ENCODE measurements at regions not wholly inside any gene's neighbourhood (a gene's known extent, or its start where the extent isn't known, plus 50 kb on each side); places are given as distances from the start of the nearest gene placed in this dataset.

DNA sequence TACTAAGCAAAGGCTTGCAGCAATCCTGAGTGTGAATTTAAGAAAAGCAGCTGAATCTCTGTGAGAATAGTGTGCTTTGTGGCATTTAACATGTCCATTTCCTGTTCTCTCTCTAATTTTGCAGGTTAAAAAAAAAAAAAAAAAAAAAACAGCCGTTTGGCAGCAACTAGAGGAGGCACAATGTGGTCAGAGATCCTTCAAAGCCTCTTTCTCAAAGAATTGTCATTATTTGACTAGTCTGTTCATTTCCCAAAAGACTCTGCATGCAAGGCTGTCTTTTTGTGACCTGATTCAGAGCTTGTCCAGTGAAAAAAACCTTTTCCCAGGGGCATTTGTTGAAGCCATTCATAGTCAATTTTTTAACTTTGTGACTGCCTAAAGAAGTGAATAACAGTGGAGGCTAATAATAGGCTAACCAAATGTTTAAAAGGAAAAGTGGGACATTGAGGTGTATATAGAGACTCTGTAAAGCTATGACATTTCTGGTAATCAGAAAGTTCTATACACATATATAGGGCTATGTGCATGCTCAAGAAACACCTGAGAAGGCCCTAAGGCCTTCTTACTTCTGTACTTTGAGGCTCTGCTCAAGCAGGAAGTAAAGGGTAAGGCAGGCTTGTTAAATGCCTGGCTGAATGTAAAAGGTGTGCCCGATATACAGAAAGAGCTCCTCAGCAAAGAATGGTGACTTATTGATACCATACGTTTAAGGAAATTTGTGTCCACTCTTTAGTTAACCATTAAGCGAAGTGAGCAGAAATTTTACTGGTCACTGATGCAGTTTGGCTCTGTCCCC, 289.6 kb upstream of the RAB6C start:
- DNase-seq (ENCODE audit: low read depth), result no peak

DNA sequence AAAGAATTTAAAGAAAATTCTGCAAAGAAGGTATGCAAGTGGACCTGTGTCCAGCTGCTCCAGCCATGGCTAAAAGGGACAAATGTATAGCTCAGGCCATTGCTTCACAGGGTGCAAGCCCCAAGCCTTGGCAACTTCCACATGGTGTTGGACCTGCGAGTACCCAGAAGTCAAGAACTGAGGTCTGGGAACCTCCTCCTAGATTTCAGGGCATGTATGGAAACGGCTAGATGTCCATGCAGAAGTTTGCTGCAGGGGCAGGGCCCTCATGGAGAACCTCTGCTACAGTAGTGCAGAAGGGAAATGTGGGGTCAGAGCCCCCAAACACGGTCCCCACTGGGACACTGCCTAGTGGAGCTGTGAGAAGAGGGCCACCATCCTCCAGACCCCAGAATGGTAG, 284.0 kb upstream of the RAB6C start:
- no peak for DNase-seq (ENCODE audit: low read depth)

DNA sequence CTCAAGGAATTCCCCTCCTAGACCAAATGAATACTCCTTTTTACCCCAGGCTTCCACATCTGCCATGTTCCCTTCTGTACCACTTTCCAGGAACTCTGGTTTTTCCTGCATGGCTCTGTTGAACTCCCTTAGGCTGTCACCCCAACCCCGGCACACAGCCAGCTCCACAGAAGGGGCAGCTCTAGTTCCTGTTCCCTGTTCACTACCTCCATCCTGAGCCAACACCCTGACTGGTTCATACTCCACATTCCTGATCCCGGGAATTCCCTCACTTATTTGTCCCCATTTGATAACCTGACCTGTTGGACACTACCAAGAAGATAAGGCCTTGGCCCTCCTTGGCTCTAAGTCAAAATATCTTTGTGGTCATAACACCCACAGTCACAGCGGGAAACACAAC, 280.9 kb upstream of the RAB6C start:
- no peak for DNase-seq (ENCODE audit: low read depth)

DNA sequence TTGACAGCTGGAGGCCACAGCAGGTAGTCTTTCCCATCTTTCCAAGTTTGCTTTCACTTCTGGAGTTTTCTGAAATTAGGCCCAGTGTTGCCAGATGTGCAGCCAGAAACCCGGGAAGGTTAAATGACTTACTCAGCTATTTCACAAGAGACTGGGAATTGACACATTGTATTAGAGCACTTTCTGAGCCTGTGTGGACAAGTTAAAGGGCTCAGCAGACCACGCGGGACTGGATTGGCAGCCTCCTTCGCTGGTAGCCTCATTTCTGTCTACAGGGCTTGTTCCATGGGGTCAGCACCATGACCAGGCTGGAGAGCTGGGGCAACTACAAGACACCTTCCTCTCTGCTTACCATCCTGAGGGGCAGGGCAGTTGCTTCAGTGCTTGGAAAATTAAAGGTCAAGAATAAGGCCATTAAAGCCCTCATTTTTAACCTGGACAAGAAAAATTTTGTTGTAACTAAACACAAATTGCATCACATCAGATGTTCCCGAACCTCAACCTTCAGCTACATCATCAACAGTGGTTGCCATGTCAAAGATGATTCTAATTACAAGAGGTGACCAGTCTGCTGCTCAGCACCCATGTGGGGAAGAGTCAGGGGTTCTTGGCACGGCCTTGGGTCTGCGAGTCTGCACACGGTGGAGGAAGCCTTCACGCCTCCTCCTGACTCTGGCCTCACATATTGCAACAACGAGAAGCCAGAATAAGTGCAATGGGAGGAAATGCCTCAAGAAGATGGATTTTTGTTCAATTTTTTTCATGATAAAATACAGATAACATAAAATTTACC, 279.5 kb upstream of the RAB6C start:
- no peak for DNase-seq (ENCODE audit: low read depth)

DNA sequence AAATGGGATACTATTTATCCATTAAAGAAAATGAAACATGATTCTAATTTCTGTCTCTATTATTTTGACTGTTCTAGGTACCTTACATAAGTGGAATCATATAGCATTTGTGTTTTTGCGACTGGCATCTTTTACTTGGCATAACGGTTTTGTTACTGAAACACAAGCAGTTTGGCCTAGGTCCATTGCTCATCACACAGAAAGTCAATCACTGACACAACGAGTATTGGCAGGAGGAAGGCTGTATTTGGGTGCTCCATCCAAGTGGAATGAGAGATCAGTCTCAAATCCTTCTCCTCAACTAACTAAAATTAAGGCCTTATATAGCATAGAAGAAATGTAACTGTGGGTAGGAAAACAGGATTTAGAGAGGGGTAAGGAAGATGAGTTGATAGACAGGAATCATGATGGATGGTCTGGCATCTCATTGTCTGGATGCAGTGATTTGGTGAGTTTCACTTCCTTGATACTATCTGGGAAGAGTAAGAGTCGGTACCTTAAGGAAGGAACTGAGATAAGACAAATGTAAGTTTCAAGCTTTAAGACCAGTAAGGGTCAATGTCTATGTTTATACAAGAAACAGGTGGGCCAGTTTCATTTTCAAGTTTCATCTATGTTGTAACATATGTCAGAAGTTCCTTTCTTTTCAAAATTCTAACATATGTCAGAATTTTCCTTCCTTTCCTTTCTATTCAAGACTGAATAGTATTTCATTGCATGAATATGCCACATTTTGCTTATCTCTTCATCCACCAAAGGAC, 276.9 kb upstream of the RAB6C start:
- DNase-seq (ENCODE audit: low read depth), result no peak

DNA sequence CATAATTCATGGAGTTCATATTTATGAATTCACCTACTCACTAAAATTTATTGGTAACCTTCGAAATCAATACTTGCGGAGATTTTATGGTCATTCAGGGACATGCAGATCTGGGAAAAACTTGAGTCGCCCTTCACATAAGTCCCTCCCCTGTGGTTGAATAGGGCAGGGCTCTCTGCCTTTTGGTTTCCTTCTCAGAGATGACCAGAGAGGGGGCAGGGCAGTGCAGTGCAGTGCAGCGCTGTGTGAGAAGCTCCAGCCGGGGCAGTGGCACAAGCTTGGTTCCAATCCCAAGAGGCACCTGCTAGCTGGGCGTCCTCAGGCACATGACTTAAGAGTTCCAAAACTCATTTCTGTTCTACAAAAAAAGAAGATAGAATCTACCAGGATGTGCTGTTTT, 274.4 kb upstream of the RAB6C start:
- DNase-seq (ENCODE audit: low read depth), result no peak

DNA sequence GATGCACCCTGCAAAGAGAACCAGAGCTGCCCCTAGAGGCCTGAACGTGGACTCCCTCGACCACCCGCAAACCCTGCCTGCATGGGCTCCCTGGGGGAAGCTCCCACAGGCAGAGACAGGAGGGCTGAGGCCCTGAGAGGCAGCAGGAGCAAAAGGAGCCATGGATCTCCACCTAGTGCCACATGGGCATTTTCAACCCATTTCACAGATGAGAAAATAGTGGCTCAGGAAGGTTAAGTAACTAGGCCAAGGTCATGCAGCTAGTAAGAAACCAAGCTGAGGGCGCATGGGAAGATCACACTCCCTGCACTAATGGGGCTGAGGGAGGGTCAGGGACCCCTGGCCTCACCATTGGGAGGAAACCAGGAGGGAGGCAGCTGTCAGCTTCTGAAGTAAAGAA, 271.7 kb upstream of the RAB6C start:
- no peak for DNase-seq (ENCODE audit: low read depth)

DNA sequence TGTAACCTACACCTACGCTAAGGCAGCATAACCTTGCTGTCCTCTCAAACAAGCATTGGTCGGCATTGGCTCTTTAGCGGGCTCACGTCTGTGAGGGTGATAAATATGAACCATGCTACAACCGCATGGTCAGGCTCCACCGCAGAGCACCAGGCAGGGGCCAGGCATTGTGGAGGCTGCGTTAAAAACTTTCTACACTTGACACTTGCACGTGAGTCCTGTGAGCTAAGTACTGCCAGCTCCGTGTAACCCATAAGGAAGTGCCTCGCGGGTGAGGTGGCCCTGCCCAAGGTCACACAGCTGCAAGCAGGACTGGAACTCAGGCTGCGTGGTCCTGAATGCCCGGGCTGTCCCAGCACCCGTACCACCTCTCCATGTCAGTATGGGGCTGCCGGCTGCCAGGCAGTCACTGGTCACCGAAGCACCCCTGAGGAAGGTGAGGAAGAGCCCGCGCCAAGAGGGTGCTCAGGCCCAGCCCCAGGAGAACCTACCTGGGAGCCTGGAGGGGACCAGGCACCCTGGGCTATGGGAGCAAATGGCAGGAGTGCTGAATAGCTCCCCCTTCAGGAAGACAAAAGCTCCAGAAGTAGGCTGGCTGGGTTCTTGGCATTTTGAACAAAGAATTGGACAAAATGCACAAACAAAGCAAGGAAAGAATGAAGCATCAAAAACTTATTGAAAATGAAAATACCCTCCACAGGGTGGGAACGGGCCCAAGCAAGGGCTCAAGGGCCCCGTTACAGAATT, 271.1 kb upstream of the RAB6C start:
- DNase-seq (ENCODE audit: low read depth), result no peak

DNA sequence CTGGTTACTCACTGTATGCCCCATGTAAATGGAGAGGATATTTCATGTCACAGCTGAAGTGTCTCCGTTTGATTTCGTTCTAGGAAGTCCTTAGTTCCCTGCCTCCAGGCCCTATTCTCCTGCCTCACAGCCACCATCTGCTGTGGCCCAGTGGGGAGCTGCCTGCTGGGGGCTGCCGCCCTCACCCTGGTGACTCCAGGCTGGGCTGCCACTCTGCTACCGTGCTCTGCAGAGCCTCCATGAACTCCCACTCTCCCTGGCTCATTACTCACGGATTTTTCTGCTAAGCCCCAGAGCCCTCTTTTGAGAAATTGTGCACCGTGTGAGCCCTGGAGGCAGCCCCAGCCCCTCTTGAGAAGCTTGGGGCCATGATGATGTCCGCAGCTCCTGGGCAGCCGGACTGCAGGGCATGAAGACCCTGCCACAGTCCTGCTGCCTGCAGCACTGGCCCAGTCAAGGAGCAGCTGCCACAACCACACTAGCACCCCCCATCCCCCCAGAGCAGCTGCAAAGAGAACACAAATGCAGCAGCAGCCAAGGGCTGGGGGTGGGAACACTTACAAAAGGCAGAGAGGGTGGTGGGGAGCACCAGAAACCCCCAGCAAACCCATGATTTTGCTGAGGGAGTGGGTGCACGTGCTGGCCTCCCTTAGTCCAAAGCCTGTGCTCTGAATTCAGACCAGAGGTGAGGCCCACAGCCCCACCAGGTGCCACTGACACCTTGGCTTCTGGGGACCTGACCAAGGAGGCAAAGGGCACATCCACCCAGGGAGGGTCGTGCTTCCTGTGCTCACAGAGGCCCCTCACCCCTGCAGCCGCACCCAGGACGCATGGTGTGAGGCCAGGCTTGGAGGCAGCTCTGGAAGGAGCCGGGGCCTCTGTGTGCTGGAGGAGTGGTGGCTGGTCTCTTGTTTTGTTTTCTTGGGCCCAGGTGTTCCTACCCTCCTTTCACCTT, 270.2 kb upstream of the RAB6C start:
- DNase-seq (ENCODE audit: low read depth), result no peak

DNA sequence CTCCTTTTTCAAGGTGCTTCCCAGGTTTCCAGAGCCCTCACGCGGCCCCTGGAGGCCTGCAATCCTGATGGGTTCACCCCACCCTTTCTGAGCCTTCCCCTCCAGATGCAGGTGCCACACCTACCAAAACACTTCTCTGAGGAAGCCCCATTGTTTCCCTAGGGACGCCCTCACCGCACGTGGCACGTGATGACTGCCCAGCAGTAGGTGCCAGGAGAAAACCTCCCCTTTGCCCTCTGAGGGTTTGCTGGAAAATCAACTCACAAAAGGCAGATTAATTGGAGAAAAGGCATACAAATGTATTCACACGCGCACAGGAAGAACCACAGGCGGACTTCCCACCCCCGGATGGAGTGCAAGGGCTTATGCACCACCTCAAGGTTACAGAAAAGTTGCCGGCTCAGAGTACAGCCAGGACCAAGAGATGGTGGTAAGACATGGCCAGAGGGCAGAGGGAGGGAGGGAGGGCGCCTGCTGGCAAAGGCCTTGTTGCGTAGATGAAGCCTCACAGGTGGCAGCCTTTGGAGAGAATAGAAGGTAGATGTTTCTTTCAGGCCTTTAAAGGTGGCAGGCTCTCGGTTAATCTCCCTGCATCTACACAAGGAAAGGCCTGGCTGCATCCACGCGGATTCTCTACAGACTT, 269.4 kb upstream of the RAB6C start:
- no peak for DNase-seq (ENCODE audit: low read depth)

DNA sequence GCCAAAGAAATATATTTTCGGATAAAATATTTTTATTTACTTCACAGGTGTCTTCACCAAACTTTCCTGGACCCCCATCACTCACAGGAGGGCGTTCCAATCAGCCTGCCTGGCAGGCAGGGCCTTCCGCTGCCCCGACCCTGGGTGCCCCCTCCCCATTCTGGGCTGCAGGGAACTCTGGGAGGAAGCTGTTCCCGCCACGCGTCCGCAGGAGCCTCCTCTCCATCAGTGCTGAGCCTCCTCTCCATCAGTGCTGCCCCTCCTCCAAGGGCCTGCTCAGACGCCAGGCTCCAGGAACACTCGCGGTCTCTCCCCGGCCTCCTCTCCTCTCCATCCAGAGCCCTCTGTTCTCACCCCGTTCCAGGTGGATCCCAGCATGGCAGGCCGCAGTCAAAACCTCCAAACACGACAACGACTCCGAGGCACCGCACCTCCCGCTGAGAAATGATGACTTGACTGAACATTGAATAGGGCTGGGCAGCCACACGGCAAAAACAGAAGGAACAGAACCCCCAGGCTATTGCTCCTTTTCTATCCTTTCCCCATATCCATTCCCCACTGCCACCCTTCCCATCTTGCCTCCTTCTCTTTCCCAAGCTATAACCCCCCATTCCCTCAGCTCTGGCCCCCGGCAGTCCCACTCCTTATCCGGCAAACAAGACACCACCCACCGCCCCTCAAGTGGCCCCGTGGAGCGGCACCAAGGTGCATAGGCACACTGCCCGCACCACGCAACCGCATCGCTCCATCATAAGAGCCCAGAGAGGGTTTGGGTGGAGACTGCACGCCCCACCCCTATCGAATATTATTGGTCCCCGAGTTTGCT, 268.6 kb upstream of the RAB6C start:
- no peak for DNase-seq (ENCODE audit: low read depth)

DNA sequence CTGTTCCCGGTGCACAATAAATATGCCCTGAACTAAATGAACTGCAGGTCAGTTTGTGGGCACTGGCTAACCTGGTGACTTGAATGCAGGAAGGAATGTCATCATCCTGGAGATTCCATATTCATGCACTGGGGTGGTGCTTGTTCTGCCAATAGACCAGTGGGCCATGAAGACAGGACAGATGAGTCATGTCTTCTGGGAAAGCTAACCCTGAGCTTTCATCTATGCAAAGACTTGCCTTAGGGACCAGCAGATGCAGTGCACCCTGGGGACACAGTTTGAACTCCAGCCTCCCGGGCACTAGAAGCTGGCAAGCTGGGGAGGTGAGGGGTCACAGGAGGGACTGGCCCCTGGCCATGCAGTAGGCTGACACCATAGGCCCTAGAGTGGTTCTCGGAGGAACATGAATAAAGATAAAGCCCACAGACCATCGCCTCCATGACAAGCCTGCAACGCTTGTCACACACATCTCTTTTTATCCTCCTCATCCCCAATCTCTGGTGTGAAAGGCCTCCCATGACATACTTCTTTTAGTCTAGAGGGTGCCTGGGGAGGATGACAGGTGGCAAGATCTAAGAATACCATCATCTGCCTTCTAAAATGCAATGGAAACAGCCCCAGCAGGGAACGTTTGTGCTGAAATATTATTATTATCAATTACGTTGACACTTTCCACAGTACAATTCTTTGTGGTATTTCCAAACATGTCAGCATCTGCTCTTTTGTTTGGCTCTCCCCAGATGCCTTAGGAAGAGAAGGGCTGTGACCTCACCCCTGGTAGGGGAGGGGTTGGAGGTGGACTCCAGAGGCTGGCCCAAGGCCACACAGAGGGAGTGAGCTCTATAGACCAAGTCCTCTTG, 267.4 kb upstream of the RAB6C start:
- DNase-seq (ENCODE audit: low read depth), result peak; percentile 29

DNA sequence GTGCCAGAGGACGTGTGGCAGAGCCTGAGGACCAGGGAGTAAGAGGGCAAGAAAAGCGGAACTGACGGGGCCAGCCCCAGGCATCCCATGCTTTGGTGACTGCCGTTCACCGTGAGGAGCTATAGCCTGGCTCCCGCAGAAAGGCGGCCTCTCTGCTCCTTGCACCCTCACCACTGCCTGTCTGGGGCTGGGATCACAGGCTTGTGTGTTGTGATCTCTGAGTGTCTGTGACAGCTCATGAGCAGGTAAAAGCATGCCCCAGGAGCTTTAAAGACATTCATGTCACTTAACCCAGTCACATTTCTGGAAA, 266.8 kb upstream of the RAB6C start:
- no peak for DNase-seq (ENCODE audit: low read depth)

DNA sequence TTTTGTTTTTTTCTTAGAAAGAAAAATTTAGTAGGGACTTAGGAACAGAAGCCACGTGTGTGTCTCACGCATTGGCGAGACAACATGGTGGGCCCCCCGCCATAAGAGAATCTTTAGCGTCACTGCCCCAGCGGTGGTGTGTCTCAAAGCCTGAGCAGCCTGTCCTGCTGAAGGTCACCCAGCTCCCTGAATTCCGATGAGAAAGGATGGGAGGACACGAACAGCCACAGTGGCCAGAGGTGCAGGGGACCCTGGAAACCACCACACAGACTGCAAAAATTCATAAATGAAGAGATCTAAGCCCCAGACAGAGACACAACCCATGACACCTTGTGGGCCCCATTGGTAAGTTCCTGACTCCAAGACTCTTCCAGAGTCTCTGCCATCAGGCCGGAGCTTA, 266.1 kb upstream of the RAB6C start:
- DNase-seq (ENCODE audit: low read depth), result no peak

DNA sequence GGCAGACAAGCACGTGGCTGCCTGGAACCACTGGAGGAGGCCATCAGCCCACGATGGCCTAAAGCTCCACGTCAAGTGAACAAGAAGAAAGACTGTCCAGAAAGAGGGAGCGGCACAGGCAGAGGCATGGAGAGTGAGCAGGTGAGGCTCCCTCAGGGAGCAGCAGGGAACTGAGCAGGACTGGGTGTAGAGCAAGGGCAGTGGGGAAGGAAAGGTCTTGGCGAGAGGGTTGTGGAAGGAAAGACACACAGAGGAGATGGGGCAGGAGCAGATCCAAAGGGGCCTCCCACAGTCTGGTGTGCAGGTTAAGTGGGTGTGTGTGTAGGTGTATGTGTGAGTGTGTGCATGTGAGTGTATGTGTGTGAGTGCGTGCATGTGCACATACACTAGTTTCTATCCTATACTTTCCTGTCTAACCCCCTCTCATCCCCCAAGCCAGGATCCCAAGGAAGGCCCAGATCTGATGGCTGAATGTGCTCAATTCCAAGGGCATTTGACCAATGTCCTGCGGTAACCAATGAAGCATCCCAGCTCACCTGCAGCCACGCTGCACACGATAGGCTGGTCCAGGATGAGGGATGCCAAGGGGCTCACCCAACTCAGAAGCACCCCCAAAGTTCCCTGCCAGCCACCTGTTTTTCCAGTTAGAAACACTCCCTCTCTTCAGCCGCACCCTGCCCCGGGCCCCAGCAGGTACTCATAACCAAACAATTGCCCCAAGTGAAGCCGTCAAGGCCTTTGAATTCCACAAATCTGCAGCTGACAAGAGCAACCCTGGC, 262.5 kb upstream of the RAB6C start:
- no peak for DNase-seq (ENCODE audit: low read depth)

DNA sequence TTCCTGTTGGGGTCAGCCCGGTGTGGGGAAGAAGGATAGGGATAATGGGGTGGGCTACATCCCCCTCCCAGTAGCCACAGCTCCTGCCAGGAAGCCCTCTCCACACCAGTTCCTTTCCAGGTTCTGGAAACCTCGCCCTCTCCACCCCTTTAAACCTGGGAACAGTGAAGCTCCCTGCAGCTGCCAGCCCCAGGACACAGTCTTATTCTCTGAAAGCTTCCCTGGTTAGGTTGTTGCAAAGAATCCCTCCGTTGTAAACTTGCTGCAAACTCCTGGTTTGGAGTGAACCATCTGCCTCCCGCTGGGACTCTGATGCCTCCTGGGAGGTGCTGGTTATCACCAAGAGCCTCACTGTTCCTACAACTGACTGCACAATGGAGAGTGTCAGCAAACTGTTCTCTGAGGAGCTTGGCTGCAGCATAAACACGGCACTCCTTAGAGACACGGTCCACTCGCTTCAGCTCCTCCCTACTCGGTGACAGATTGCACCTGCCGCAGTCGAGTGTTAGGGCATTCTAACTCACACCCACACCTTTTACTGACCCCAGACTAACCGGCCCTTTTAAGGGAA, 261.8 kb upstream of the RAB6C start:
- no peak for DNase-seq (ENCODE audit: low read depth)

DNA sequence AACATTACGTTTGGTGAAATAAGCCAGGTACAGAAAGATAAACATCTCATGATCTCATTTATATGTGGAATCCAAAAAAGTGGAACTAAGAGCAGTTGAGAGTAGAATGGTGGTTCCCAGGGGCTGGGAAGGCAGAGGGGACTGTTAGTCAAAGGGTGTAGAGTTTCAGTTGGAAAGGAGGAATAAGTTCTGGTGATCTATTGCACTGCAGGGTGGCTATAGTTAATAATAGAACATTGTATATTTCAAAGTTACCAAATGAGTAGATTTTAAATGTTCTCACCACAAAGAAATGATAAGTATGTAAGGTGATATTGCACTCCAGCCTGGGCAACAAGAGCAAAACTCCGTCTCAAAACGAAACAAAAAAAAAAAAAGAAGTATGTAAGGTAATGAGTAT, 260.1 kb upstream of the RAB6C start:
- DNase-seq (ENCODE audit: low read depth), result no peak
